Retinal pigment epithelial cell (primary cell): ENCODE measurements at regions not wholly inside any gene's neighbourhood (a gene's known extent, or its start where the extent isn't known, plus 50 kb on each side); places are given as distances from the start of the nearest gene placed in this dataset.

ENCODE experiments used
- DNase-seq: peaks from one replicate; pipeline ENCODE4 v3.0.0-alpha.2; 2010; ENCODE audit warnings: low read depth
- H3K4me3 ChIP-seq: 2 replicates; pipeline ENCODE4 v1.5.1; 2011; ENCODE audit warnings: mild to moderate bottlenecking, low read length, control low read depth, moderate library complexity
- CTCF ChIP-seq: conservative IDR thresholded peaks from 2 replicates; pipeline ENCODE4 v1.5.1; 2011; ENCODE audit warnings: low read depth, low read length, control low read depth, inconsistent platforms

- TF ChIP-seq CTCF: no peak
- no peak for DNase-seq
- H3K4me3 ChIP-seq: no peak overlapping the region
Measured at GRCh38 chr3:127136024-127136600, 56.8 kb upstream of the PRR23E start.

GRCh38 chr3:127136706-127137105 lies 56.2 kb upstream of the PRR23E start:
- DNase-seq: no peak

GRCh38 chr3:127137113-127137512 lies 55.8 kb upstream of the PRR23E start:
- no peak for DNase-seq
- H3K4me3 ChIP-seq: no peak overlapping the region
- no peak for TF ChIP-seq CTCF

More at GRCh38 chr3:127136706-127137105, 56.2 kb upstream of the PRR23E start:
- no peak for TF ChIP-seq CTCF
- H3K4me3 ChIP-seq: no peak overlapping the region

- TF ChIP-seq CTCF: no peak
- DNase-seq: no peak
- no peak overlapping the region for H3K4me3 ChIP-seq
Measured at GRCh38 chr3:127137757-127138536, 55.0 kb upstream of the PRR23E start.

- no peak overlapping the region for H3K4me3 ChIP-seq
- DNase-seq: no peak
- no peak for TF ChIP-seq CTCF
Measured at GRCh38 chr3:127139601-127140500, 53.1 kb upstream of the PRR23E start.

- TF ChIP-seq CTCF: no peak
- no peak for DNase-seq
- no peak overlapping the region for H3K4me3 ChIP-seq
Measured at GRCh38 chr3:127140501-127141460, 52.1 kb upstream of the PRR23E start.
